ENCODE measurements at regions not wholly inside any gene's neighbourhood (a gene's known extent, or its start where the extent isn't known, plus 50 kb on each side); places are given as distances from the start of the nearest gene placed in this dataset.

DNA sequence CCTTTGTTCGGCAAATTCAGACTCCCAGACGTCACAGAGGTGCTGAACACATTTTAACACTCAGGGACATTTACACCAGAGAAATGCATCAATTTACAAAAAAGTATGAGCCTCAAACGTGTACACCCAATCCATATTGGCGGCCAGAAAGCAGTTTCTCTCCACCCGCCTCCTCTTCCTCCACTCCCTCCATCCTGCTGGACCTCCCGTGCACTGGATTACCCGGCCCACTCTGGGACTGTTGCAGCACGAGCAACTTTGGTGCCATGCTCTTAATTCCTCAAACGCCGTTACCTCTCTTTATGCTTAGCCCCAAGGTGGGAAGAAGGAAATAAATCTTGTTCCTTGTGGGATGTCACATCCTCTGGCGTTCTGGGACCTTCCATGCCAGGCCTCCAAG is 243.4 kb downstream of the ZNF516 start:
- H3K4me3 ChIP-seq = no peak overlapping the region
- intact Hi-C loops (cut with DNase I) = no loop called here
- TF ChIP-seq CTCF (IDR thresholded peaks at IDR 0.05) = no peak
- no peak for ATAC-seq
- no peak overlapping the region for H3K27ac ChIP-seq
- H3K4me1 ChIP-seq = no peaks in the 10 kb centered on the region
- DNase-seq = no peak
- no peaks in the 10 kb centered on the region for H3K9me3 ChIP-seq
- no peaks in the 10 kb centered on the region for H3K36me3 ChIP-seq
- H3K27me3 ChIP-seq = no peaks in the 10 kb centered on the region

DNA sequence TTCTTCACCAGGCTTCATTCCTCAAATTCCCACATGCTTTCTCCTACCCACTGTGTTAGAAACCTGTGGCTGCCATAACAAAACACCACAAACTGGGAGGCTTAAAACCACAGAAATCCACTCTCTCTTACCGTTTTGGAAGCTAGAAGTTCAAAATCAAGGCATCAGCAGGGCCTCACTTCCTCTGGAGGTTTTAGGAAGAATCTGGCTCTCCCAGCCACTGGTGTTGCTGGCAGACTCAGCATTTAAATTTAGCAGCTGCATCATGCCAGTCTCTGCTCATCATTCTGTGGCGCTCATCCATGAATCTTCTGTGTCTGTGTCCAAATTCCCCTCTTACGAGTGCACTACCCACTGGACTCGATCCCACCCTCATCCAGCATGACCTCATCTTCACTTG is 248.5 kb downstream of the ZNF516 start:
- no peak for TF ChIP-seq CTCF (IDR thresholded peaks at IDR 0.05)
- Histone ChIP-seq H3K27ac (no peak overlapping the region), H3K4me1 (no peaks in the 10 kb centered on the region), H3K36me3 (no peaks in the 10 kb centered on the region), H3K9me3 (no peaks in the 10 kb centered on the region), H3K27me3 (no peaks in the 10 kb centered on the region), H3K4me3 (no peak overlapping the region)
- peak; percentile 23 for ATAC-seq
- intact Hi-C loops (cut with DNase I) = no loop called here
- DNase-seq = no peak

GRCh38 chr18:76234676-76235060 is 260.4 kb downstream of the ZNF516 start:
- DNase-seq (no peak), ATAC-seq (no peak)
- no peak for TF ChIP-seq CTCF (IDR thresholded peaks at IDR 0.05)
- intact Hi-C loops (cut with DNase I) = no loop called here
- Histone ChIP-seq H3K9me3 (no peaks in the 10 kb centered on the region), H3K27me3 (no peaks in the 10 kb centered on the region), H3K4me1 (no peaks in the 10 kb centered on the region), H3K36me3 (no peaks in the 10 kb centered on the region), H3K27ac (no peak overlapping the region), H3K4me3 (no peak overlapping the region)

- Histone ChIP-seq H3K36me3 (no peaks in the 10 kb centered on the region), H3K4me3 (no peak overlapping the region), H3K9me3 (no peaks in the 10 kb centered on the region), H3K4me1 (no peaks in the 10 kb centered on the region), H3K27ac (no peak overlapping the region), H3K27me3 (no peaks in the 10 kb centered on the region)
- no peak for ATAC-seq
- DNase-seq = no peak
- TF ChIP-seq CTCF (IDR thresholded peaks at IDR 0.05) = no peak
- intact Hi-C loops (cut with DNase I) = no loop called here
These were observed 261.0 kb downstream of the ZNF516 start for GRCh38 chr18:76233876-76234675.

- no peak overlapping the region for H3K27ac ChIP-seq
- no peak overlapping the region for H3K4me3 ChIP-seq
- no peaks in the 10 kb centered on the region for H3K9me3 ChIP-seq
- no peaks in the 10 kb centered on the region for H3K27me3 ChIP-seq
- ATAC-seq = no peak
- TF ChIP-seq CTCF (IDR thresholded peaks at IDR 0.05) = no peak
- intact Hi-C loops (cut with DNase I) = no loop called here
- H3K36me3 ChIP-seq = no peaks in the 10 kb centered on the region
- no peaks in the 10 kb centered on the region for H3K4me1 ChIP-seq
- DNase-seq = no peak
These were observed 261.6 kb downstream of the ZNF516 start for GRCh38 chr18:76233406-76233805.

- H3K4me3 ChIP-seq = no peak overlapping the region
- ATAC-seq = no peak
- H3K27me3 ChIP-seq = no peaks in the 10 kb centered on the region
- DNase-seq = no peak
- H3K27ac ChIP-seq = no peak overlapping the region
- intact Hi-C loops (cut with DNase I) = no loop called here
- no peak for TF ChIP-seq CTCF (IDR thresholded peaks at IDR 0.05)
- no peaks in the 10 kb centered on the region for H3K9me3 ChIP-seq
- no peaks in the 10 kb centered on the region for H3K4me1 ChIP-seq
- no peaks in the 10 kb centered on the region for H3K36me3 ChIP-seq
These were observed 262.3 kb downstream of the ZNF516 start for GRCh38 chr18:76232779-76233178.
